Activated naive CD8-positive, alpha-beta T cell treated with anti-CD3 and anti-CD28 coated beads, Interleukin-2, amount 10 ng/mL, durations not matched to agents 7 days and 5 days (primary cell): ENCODE measurements at regions not wholly inside any gene's neighbourhood (a gene's known extent, or its start where the extent isn't known, plus 50 kb on each side); places are given as distances from the start of the nearest gene placed in this dataset.

ENCODE experiments used
- ATAC-seq: fragments of 150-1000 bp; cut with Tn5 transposase; one replicate; pipeline ENCODE4 v1.10.0; 2021; ENCODE audit warnings: low read depth, moderate library complexity
- POLR2A ChIA-PET: fragments of 350-600 bp; sonication (Branson Sonifier 250); formaldehyde crosslinking; loops from one replicate; lab custom pipeline; 2021; ENCODE audit warnings: antibody characterized with exemption; lab: Charles Lee
- DNase-seq: peaks from one replicate; pipeline ENCODE4 v3.0.0; 2021
- H3K27ac Mint-ChIP-seq: one replicate; pipeline ENCODE4 v1.8.0; 2022; ENCODE audit warnings: mild to moderate bottlenecking, mixed read lengths
- H3K27me3 Mint-ChIP-seq: one replicate; pipeline ENCODE4 v1.8.0; 2022; ENCODE audit warnings: mild to moderate bottlenecking, moderate library complexity, mixed read lengths
- H3K36me3 Mint-ChIP-seq: one replicate; pipeline ENCODE4 v1.8.0; 2021; ENCODE audit warnings: mild to moderate bottlenecking, mixed read lengths
- H3K4me1 Mint-ChIP-seq: one replicate; pipeline ENCODE4 v1.8.0; 2021; ENCODE audit warnings: mixed read lengths
- H3K4me3 Mint-ChIP-seq: one replicate; pipeline ENCODE4 v1.8.0; 2022; ENCODE audit warnings: mild to moderate bottlenecking, moderate library complexity, mixed read lengths
- H3K9me3 Mint-ChIP-seq: one replicate; pipeline ENCODE4 v1.8.0; 2021; ENCODE audit warnings: mixed read lengths

GRCh38 chr7:69467826-69468225 is 130.4 kb upstream of the AUTS2 start:
- H3K9me3 Mint-ChIP-seq = peaks cover 15% of the 10 kb centered on the region
- H3K27me3 Mint-ChIP-seq = no peaks in the 10 kb centered on the region
- no peak overlapping the region for H3K4me3 Mint-ChIP-seq
- DNase-seq (no peak), ATAC-seq (no peak)
- no peaks in the 10 kb centered on the region for H3K4me1 Mint-ChIP-seq
- no peaks in the 10 kb centered on the region for H3K36me3 Mint-ChIP-seq
- POLR2A ChIA-PET = no interaction called here
- H3K27ac Mint-ChIP-seq = no peak overlapping the region

DNA sequence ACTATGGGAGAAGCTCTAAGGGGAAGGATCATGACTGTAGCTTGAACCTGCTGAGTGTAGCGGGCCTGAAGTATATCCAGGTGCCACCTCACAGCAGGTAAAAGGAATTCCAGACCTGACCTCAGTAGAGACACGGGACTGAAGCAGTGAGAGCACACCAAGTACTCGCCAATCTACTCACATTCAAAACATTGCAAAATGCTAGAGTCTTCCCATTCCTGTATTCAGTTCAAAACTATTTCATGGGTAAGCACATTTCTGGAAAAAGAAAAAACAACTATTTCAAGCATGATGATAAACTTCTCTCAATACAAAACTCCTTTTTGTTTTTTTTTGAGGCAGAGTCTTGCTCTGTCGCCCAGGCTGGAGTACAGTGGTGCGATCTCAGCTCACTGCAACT is 121.9 kb upstream of the AUTS2 start:
- H3K36me3 Mint-ChIP-seq = no peaks in the 10 kb centered on the region
- H3K4me1 Mint-ChIP-seq = no peaks in the 10 kb centered on the region
- peaks cover 3% of the 10 kb centered on the region for H3K9me3 Mint-ChIP-seq
- POLR2A ChIA-PET = no interaction called here
- DNase-seq (no peak), ATAC-seq (no peak)
- no peaks in the 10 kb centered on the region for H3K27me3 Mint-ChIP-seq
- no peak overlapping the region for H3K4me3 Mint-ChIP-seq
- no peak overlapping the region for H3K27ac Mint-ChIP-seq

- POLR2A ChIA-PET = no interaction called here
- peaks cover 4% of the 10 kb centered on the region for H3K9me3 Mint-ChIP-seq
- DNase-seq (no peak), ATAC-seq (no peak)
- H3K27ac Mint-ChIP-seq = no peak overlapping the region
- H3K4me1 Mint-ChIP-seq = no peaks in the 10 kb centered on the region
- no peak overlapping the region for H3K4me3 Mint-ChIP-seq
- no peaks in the 10 kb centered on the region for H3K27me3 Mint-ChIP-seq
- H3K36me3 Mint-ChIP-seq = no peaks in the 10 kb centered on the region
Observed at GRCh38 chr7:69482676-69483075, 115.6 kb upstream of the AUTS2 start.

- no peak overlapping the region for H3K27ac Mint-ChIP-seq
- no peaks in the 10 kb centered on the region for H3K36me3 Mint-ChIP-seq
- no peaks in the 10 kb centered on the region for H3K4me1 Mint-ChIP-seq
- H3K9me3 Mint-ChIP-seq = peaks cover 2% of the 10 kb centered on the region
- DNase-seq = no peak
- no peak overlapping the region for H3K4me3 Mint-ChIP-seq
- H3K27me3 Mint-ChIP-seq = no peaks in the 10 kb centered on the region
- POLR2A ChIA-PET = no interaction called here
- ATAC-seq = no peak
Observed at GRCh38 chr7:69489533-69489932, 108.7 kb upstream of the AUTS2 start.

DNA sequence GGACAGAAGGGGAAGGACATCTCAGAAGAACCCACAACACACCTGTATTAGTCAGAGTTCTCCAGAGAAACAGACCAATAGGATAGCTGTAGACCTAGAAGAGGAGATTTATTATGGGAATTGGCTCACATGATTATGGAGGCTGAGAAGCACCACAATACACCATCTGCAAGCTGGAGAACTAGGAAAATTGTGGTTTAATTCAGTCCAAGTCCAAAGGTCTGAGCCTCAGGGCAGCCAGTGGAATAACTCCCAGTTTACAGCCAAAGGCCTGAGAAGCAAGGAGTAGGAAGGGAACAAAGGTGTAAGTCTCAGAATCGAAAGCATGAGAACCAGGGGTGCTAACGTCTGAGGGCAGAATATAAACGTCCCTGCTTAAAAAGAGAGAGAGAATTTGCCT is 99.6 kb upstream of the AUTS2 start:
- Mint-ChIP-seq H3K4me1 (no peaks in the 10 kb centered on the region), H3K9me3 (peaks cover 3% of the 10 kb centered on the region), H3K27ac (no peak overlapping the region), H3K4me3 (no peak overlapping the region), H3K27me3 (no peaks in the 10 kb centered on the region), H3K36me3 (no peaks in the 10 kb centered on the region)
- ATAC-seq = no peak
- DNase-seq = no peak
- POLR2A ChIA-PET = no interaction called here

GRCh38 chr7:69502358-69502757 is 95.9 kb upstream of the AUTS2 start:
- Mint-ChIP-seq H3K27me3 (no peaks in the 10 kb centered on the region), H3K27ac (no peak overlapping the region), H3K36me3 (no peaks in the 10 kb centered on the region), H3K9me3 (no peaks in the 10 kb centered on the region), H3K4me3 (no peak overlapping the region), H3K4me1 (no peaks in the 10 kb centered on the region)
- ATAC-seq = no peak
- POLR2A ChIA-PET = no interaction called here
- DNase-seq = no peak

- POLR2A ChIA-PET = no interaction called here
- no peak for ATAC-seq
- no peaks in the 10 kb centered on the region for H3K27me3 Mint-ChIP-seq
- H3K36me3 Mint-ChIP-seq = no peaks in the 10 kb centered on the region
- DNase-seq = no peak
- no peak overlapping the region for H3K27ac Mint-ChIP-seq
- no peak overlapping the region for H3K4me3 Mint-ChIP-seq
- H3K9me3 Mint-ChIP-seq = no peaks in the 10 kb centered on the region
- no peaks in the 10 kb centered on the region for H3K4me1 Mint-ChIP-seq
Observed at GRCh38 chr7:69504733-69505420, 93.4 kb upstream of the AUTS2 start.

- DNase-seq = no peak
- H3K27me3 Mint-ChIP-seq = no peaks in the 10 kb centered on the region
- H3K36me3 Mint-ChIP-seq = no peaks in the 10 kb centered on the region
- POLR2A ChIA-PET = no interaction called here
- H3K4me1 Mint-ChIP-seq = no peaks in the 10 kb centered on the region
- no peaks in the 10 kb centered on the region for H3K9me3 Mint-ChIP-seq
- H3K4me3 Mint-ChIP-seq = no peak overlapping the region
- no peak for ATAC-seq
- no peak overlapping the region for H3K27ac Mint-ChIP-seq
Observed at GRCh38 chr7:69508736-69509135, 89.5 kb upstream of the AUTS2 start.

- no peak overlapping the region for H3K27ac Mint-ChIP-seq
Observed at GRCh38 chr7:69510114-69510513, 88.2 kb upstream of the AUTS2 start.

DNA sequence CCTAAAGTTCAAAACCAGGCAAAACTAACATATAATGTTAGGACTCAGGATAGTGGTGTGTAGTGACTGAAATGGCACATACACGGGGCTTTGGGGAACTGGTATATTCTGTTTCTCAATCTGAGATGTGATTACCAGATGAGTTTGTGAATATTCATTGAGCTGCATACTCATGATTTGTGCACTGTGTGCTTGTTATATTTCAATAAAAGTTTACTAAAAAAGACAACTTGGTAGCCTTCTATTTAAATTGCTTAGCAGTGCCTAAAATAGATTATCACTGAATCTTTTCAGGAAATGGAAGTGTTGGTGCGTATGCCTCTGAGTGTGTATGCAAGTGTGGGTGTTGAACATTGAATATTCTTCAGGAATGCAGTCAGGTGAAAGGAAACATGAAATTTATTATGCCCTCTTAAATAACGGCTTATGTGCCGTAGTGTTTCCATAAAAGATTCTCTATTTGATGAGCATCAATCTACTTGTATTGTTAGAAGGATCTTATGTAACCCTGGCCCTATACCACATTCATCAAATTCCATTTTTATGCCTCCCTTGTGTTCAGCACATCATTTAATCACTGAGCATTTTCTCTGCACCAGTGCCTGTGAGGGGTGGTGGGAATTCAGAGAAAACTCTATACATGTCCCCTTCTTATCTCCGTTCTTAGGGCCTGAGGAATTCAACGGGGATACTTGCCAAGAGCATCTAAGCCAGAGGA is 82.6 kb upstream of the AUTS2 start:
- Mint-ChIP-seq H3K36me3 (no peaks in the 10 kb centered on the region), H3K27ac (no peak overlapping the region), H3K9me3 (no peaks in the 10 kb centered on the region), H3K4me1 (no peaks in the 10 kb centered on the region), H3K27me3 (no peaks in the 10 kb centered on the region), H3K4me3 (no peak overlapping the region)
- no peak for ATAC-seq
- no peak for DNase-seq
- POLR2A ChIA-PET = no interaction called here

More at GRCh38 chr7:69510114-69510513, 88.2 kb upstream of the AUTS2 start:
- ATAC-seq (no peak), DNase-seq (no peak)
- Mint-ChIP-seq H3K27me3 (no peaks in the 10 kb centered on the region), H3K4me3 (no peak overlapping the region), H3K36me3 (no peaks in the 10 kb centered on the region), H3K4me1 (no peaks in the 10 kb centered on the region), H3K9me3 (no peaks in the 10 kb centered on the region)
- POLR2A ChIA-PET = no interaction called here

DNA sequence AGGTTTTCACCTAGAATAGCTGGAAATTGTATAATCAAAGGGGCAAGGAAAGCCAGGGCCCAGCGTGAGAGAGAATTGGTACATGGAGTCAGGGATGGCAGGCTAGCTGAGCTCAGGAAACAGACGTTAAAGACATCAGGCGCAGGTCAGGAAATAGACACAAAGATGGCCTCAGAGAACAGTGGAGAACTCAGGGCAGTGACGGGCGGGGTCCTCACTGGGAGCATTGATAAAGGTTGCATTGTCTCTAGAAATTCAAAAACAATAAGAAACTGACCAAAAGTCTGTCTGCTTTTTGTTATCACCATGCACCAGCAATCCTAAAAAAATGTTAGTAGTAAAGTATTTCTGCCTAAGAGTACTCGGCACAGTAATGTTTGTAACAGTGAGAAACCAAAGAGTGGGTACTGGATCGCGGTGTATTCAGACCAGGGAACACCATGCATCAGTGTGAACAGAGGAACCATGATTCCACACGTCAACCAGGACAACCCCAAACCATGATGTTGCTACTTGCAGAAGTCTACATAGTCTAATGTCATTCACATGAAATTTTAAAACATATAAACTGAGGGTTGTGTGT is 81.9 kb upstream of the AUTS2 start:
- Mint-ChIP-seq H3K9me3 (no peaks in the 10 kb centered on the region), H3K4me3 (no peak overlapping the region), H3K27ac (no peak overlapping the region), H3K27me3 (no peaks in the 10 kb centered on the region), H3K4me1 (no peaks in the 10 kb centered on the region), H3K36me3 (no peaks in the 10 kb centered on the region)
- ATAC-seq (no peak), DNase-seq (no peak)
- POLR2A ChIA-PET = no interaction called here

DNA sequence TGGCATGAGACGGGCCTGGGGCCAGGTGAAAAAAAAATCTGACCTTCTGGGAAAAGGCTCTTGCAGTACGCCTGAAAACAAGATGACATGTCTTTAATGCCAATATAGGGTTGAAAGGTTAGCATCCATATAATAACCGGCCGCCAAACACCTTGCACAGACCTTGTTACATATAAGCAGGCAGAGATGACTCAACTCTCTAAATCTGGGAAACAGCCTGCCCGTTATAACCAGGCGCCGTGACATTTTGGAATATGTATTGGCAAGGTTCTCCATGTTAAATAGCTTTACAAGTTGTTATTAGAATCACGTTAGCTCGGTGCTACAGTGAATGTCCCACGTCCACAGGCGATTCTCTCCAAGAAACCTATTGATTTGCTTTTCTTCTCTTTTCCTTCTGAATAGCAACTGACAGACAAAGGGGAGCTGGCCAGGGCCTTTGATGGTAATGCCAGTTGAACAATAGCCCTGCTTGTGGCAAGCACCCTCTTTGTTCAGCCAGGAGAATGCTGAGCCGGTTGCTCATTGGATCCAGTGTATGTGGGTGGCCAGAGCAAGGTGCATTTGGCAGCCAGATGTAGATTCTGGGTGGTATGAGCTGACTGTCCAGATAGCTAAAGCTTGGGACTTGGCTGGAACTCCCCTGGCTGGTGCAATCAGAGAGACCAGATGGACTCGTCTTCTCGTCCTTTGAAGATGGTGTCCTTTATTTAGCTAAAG is 80.1 kb upstream of the AUTS2 start:
- H3K9me3 Mint-ChIP-seq = no peaks in the 10 kb centered on the region
- ATAC-seq (no peak), DNase-seq (no peak)
- POLR2A ChIA-PET = no interaction called here
- H3K4me3 Mint-ChIP-seq = no peak overlapping the region
- no peaks in the 10 kb centered on the region for H3K36me3 Mint-ChIP-seq
- no peak overlapping the region for H3K27ac Mint-ChIP-seq
- no peaks in the 10 kb centered on the region for H3K27me3 Mint-ChIP-seq
- no peaks in the 10 kb centered on the region for H3K4me1 Mint-ChIP-seq

- Mint-ChIP-seq H3K4me1 (no peaks in the 10 kb centered on the region), H3K36me3 (no peaks in the 10 kb centered on the region), H3K27me3 (no peaks in the 10 kb centered on the region), H3K9me3 (no peaks in the 10 kb centered on the region), H3K27ac (no peak overlapping the region), H3K4me3 (no peak overlapping the region)
- ATAC-seq = no peak
- DNase-seq = no peak
- POLR2A ChIA-PET = no interaction called here
Observed at GRCh38 chr7:69518705-69519077, 79.6 kb upstream of the AUTS2 start.

- Mint-ChIP-seq H3K9me3 (peaks cover 4% of the 10 kb centered on the region), H3K36me3 (no peaks in the 10 kb centered on the region), H3K4me1 (no peaks in the 10 kb centered on the region), H3K27me3 (no peaks in the 10 kb centered on the region), H3K4me3 (no peak overlapping the region), H3K27ac (no peak overlapping the region)
- ATAC-seq (no peak), DNase-seq (no peak)
- POLR2A ChIA-PET = no interaction called here
Observed at GRCh38 chr7:69526570-69526969, 71.7 kb upstream of the AUTS2 start.
